Ascending aorta (tissue), 2 donors: ENCODE measurements at regions not wholly inside any gene's neighbourhood (a gene's known extent, or its start where the extent isn't known, plus 50 kb on each side); places are given as distances from the start of the nearest gene placed in this dataset.

Experiments used
- DNase-seq, 2 donors: peaks; one replicate each; pipeline ENCODE4 v3.0.0-alpha.2; 2019; ENCODE audit warnings: low spot score in 2 of 2
- H3K27ac ChIP-seq, 2 donors: fragments of 200-600 bp; sonication (generic); one replicate each; pipeline ENCODE4 v1.5.1; 2016 to 2017; ENCODE audit warnings: mild to moderate bottlenecking in 1 of 2
- H3K27me3 ChIP-seq: fragments of 200-600 bp; sonication (generic); one replicate; pipeline ENCODE4 v1.5.1; 2017
- H3K36me3 ChIP-seq, 2 donors: fragments of 200-600 bp; sonication (generic); one replicate each; pipeline ENCODE4 v1.5.1; 2016
- H3K4me1 ChIP-seq, 2 donors: fragments of 200-600 bp; sonication (generic); one replicate each; pipeline ENCODE4 v1.5.1; 2016 to 2017; ENCODE audit warnings: mild to moderate bottlenecking in 1 of 2
- H3K4me3 ChIP-seq, 2 donors: fragments of 200-600 bp; sonication (generic); one replicate each; pipeline ENCODE4 v1.5.1; 2016 to 2017; ENCODE audit warnings: mild to moderate bottlenecking in 1 of 2
- H3K9me3 ChIP-seq, 2 donors: fragments of 200-600 bp; sonication (generic); one replicate each; pipeline ENCODE4 v1.5.1; 2016
- intact Hi-C: fragments of 100-400 bp; cut with DNase I; formaldehyde crosslinking; loops from one replicate; pipeline ENCODE4 v1.15.1; 2023
- TF ChIP-seq, protein P1 (sequence below), 3 experiments: fragments of 200-600 bp in 2 of 3; fragments of 450-650 bp in 1 of 3; sonication (generic) in 2 of 3; IDR thresholded peaks; one replicate each; pipeline ENCODE4 v1.5.1; 2016 to 2019; ENCODE audit warnings: antibody characterized with exemption in 3 of 3, mild to moderate bottlenecking in 1 of 3, moderate library complexity in 1 of 3

DNA sequence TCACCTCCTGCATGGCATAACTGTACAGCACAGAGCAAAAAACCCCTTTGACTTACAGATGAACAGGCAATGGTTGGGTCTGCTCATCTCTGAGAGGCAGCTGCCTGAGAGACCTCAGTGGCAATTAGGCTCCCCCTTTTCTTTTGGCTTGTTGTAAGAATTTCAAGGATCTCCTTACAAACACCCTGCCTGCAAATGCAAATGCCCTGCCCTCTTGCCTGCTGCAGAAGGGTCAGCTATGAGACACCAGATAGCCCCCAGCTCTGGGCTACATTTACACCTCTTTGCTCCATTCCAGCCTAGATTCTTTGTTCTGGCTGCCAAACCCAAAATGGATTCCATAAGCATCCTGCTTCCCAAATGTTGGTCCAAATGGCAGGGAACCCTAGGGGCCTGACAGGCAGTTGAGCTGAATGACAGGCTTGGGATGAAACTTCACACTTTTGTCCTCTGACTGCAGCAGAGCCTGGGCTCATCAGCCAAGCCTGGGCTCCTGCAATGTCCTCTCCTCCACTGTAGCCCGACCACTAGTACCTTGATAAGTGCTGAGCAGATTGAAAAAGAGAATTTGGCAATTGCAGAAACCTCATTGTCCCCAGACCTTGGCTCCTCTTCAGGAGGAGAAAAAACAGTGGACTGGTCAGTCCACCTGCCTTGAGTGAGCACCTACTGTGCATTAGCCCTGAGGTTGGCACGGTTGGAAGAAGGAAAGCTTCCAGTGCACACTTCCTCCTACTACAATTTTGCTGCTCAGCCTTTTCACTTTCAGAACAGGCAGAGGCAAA lies 678.3 kb downstream of the BCL11A start:
- intact Hi-C loops, result no loop called here
- no peaks in the 10 kb centered on the region for H3K36me3 ChIP-seq
- H3K4me3 ChIP-seq, result no peak overlapping the region
- TF ChIP-seq, protein P1, sequence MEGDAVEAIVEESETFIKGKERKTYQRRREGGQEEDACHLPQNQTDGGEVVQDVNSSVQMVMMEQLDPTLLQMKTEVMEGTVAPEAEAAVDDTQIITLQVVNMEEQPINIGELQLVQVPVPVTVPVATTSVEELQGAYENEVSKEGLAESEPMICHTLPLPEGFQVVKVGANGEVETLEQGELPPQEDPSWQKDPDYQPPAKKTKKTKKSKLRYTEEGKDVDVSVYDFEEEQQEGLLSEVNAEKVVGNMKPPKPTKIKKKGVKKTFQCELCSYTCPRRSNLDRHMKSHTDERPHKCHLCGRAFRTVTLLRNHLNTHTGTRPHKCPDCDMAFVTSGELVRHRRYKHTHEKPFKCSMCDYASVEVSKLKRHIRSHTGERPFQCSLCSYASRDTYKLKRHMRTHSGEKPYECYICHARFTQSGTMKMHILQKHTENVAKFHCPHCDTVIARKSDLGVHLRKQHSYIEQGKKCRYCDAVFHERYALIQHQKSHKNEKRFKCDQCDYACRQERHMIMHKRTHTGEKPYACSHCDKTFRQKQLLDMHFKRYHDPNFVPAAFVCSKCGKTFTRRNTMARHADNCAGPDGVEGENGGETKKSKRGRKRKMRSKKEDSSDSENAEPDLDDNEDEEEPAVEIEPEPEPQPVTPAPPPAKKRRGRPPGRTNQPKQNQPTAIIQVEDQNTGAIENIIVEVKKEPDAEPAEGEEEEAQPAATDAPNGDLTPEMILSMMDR (IDR thresholded peaks at IDR 0.05), result no peak
- DNase-seq, result no peak
- no peak overlapping the region for H3K27ac ChIP-seq
- H3K9me3 ChIP-seq, result no peaks in the 10 kb centered on the region
- H3K27me3 ChIP-seq, result no peaks in the 10 kb centered on the region
- H3K4me1 ChIP-seq, result no peaks in the 10 kb centered on the region

DNA sequence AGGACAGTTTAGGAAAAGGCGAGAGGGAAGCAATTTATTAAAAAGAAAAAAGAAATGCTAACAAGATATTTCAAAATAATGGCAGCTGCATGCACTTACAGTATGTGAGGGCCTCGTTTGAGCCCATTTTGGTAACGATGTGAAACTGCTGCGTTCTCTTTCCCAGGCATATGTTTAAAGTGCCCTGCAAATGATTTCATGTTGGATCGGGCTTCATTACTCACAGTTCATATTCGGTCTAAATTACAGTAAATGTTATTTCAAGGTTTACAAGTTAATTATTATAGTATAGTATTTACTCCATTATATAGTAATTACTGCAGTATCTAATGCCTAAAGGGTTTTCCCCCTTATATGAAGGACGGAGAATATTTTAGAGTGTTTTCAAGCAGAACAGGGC lies 679.1 kb downstream of the BCL11A start:
- DNase-seq, result no peak
- H3K36me3 ChIP-seq, result no peaks in the 10 kb centered on the region
- H3K4me3 ChIP-seq, result no peak overlapping the region
- no peak overlapping the region for H3K27ac ChIP-seq
- H3K9me3 ChIP-seq, result no peaks in the 10 kb centered on the region
- no peaks in the 10 kb centered on the region for H3K27me3 ChIP-seq
- TF ChIP-seq, protein P1 (IDR thresholded peaks at IDR 0.05), result no peak
- no peaks in the 10 kb centered on the region for H3K4me1 ChIP-seq
- intact Hi-C loops, result no loop called here

DNA sequence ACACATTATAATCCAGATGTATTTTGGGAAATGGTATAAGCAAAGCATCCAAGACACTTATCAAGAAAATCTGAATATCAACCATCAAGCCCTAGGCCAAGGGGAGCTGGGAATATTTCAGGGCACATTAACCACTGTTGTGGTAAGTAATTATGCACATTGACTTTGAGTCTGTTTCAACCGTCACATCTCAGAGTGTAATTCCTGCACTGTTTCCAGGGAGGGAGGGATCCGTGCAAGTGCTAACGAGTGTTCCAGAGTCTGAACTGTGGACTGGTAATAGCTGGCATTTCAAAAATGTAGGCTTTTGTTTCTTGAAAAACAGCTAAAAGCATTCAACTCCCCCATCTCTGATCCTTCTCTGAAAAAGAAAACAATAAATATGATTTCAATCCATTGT lies 681.6 kb downstream of the BCL11A start:
- H3K27ac ChIP-seq, result no peak overlapping the region
- TF ChIP-seq, protein P1 (IDR thresholded peaks at IDR 0.05), result no peak
- intact Hi-C loops, result no loop called here
- H3K27me3 ChIP-seq, result no peaks in the 10 kb centered on the region
- DNase-seq, result no peak
- H3K4me3 ChIP-seq, result no peak overlapping the region
- no peaks in the 10 kb centered on the region for H3K4me1 ChIP-seq
- H3K36me3 ChIP-seq, result no peaks in the 10 kb centered on the region
- no peaks in the 10 kb centered on the region for H3K9me3 ChIP-seq

DNA sequence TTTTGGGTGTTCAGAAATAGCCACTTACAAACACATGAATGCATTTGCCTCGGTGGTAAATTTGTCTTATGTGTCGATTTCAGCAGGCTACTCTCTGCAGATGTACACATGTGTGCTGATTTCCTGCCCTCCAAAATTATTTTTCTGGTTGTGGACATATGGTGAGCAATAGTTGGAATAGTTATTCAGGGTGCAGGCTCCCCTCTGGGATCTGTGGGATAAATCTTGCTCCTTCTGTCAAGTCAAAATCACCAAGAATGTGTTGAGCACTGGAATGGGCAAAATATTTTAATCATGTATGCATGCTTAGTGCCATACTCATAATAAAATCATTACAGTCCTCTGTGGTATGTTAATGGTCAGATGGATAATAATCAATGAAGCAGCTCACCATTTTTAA lies 684.5 kb downstream of the BCL11A start:
- no peaks in the 10 kb centered on the region for H3K27me3 ChIP-seq
- TF ChIP-seq, protein P1 (IDR thresholded peaks at IDR 0.05), result no peak
- H3K4me1 ChIP-seq, result no peaks in the 10 kb centered on the region
- no peak for DNase-seq
- no peak overlapping the region for H3K27ac ChIP-seq
- intact Hi-C loops, result no loop called here
- H3K4me3 ChIP-seq, result no peak overlapping the region
- H3K36me3 ChIP-seq, result no peaks in the 10 kb centered on the region
- H3K9me3 ChIP-seq, result no peaks in the 10 kb centered on the region

DNA sequence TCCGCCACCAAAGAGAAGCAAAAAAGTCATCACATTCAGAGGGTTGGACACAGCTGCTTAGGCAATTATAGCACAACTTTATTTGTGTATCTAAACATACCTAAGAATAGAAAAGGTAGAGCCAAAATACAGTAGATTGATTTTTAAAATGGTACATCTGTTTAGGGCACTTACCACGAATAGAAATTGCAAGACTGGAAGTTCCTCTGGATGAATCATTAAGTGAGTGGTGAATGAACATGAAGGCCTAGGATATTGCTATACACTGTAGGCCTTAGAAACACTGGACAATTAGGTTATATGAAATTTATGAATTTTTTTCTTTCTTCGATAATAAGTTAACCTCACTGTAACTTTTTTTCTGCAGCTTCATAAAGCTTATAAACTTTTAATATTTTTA lies 687.0 kb downstream of the BCL11A start:
- H3K27ac ChIP-seq, result no peak overlapping the region
- H3K36me3 ChIP-seq, result no peaks in the 10 kb centered on the region
- no peaks in the 10 kb centered on the region for H3K9me3 ChIP-seq
- DNase-seq, result no peak
- no peaks in the 10 kb centered on the region for H3K4me1 ChIP-seq
- TF ChIP-seq, protein P1 (IDR thresholded peaks at IDR 0.05), result no peak
- intact Hi-C loops, result no loop called here
- H3K4me3 ChIP-seq, result no peak overlapping the region
- H3K27me3 ChIP-seq, result no peaks in the 10 kb centered on the region

DNA sequence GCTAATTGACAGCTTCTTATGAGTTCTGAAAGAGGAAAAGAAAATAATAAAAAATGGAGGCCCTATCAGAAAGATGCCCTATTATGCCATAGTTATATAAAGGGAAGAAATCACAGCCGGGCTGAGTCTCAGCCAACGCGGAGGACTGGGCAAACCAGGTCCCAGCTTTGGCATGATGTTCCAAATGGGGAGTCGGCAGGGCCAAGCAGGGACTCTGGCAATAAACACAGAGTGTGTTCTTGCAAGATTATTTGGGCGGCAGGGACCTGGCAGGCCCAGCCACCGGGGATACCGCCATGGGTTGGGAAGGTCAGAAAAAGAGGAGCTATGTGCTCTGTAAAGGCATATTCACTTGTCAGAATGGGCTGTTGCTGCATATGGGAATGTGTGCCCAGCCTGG lies 694.9 kb downstream of the BCL11A start:
- no peak for DNase-seq
- TF ChIP-seq, protein P1 (IDR thresholded peaks at IDR 0.05), result no peak
- Histone ChIP-seq H3K27me3 (no peaks in the 10 kb centered on the region), H3K4me3 (no peak overlapping the region), H3K9me3 (no peaks in the 10 kb centered on the region), H3K4me1 (no peaks in the 10 kb centered on the region), H3K27ac (no peak overlapping the region), H3K36me3 (no peaks in the 10 kb centered on the region)
- intact Hi-C loops, result no loop called here
